HCT116 (cell line): ENCODE measurements at regions not wholly inside any gene's neighbourhood (a gene's known extent, or its start where the extent isn't known, plus 50 kb on each side); places are given as distances from the start of the nearest gene placed in this dataset.

ENCODE experiments used
- CTCF ChIP-seq, 3 experiments: fragments of 200-600 bp in 1 of 3; sonication (generic) in 1 of 3; IDR thresholded peaks in 2 of 3; conservative IDR thresholded peaks in 1 of 3; 2 replicates each; pipeline ENCODE4 v1.5.1; 2012 to 2017; ENCODE audit warnings: low read depth in 2 of 3, low read length in 2 of 3, antibody characterized with exemption in 1 of 3, borderline replicate concordance in 1 of 3, control low read depth in 1 of 3, mild to moderate bottlenecking in 1 of 3, mixed read lengths in 1 of 3, mixed run types in 1 of 3, moderate library complexity in 1 of 3; ENCODE audit not compliant: insufficient read depth in 1 of 3
- EZH2 ChIP-seq: fragments of 200-600 bp; sonication (generic); IDR thresholded peaks from 2 replicates; pipeline ENCODE4 v1.6.1; 2017; ENCODE audit warnings: antibody characterized with exemption, mixed run types
- POLR2AphosphoS5 ChIP-seq: IDR thresholded peaks from 2 replicates; pipeline ENCODE4 v1.6.1; 2011; ENCODE audit warnings: mild to moderate bottlenecking, low read depth, low read length, moderate library complexity

GRCh38 chr6:105642708-105643107 is 239.8 kb upstream of the PREP start:
- TF ChIP-seq CTCF (IDR thresholded peaks at IDR 0.05 in 2 of 3, conservative IDR thresholded peaks at IDR 0.05 in 1 of 3; ENCODE audit: borderline replicate concordance in 1 of 3, insufficient read depth in 1 of 3, low read depth in 2 of 3, low read length in 2 of 3) (no peak), POLR2AphosphoS5 (no peak), EZH2 (no peak)
